GM18868 (cell line): ENCODE measurements at regions not wholly inside any gene's neighbourhood (a gene's known extent, or its start where the extent isn't known, plus 50 kb on each side); places are given as distances from the start of the nearest gene placed in this dataset.
A peak's percentile ranks its signal among the peaks of the same experiment; 100 is the strongest.
"Not testable (repeated sequence)": the region's sequence is repeated elsewhere in the genome, so short reads cannot be mapped to it uniquely, and the experiment has no call there.

Experiments used
- ATAC-seq: cut with Tn5 transposase; IDR thresholded peaks from one replicate; pipeline ENCODE4 v1.9.1; 2021; ENCODE audit warnings: mild to moderate bottlenecking, moderate library complexity; ENCODE audit not compliant: unreplicated experiment

GRCh38 chr3:95514260-95514659, 1300.1 kb upstream of the EPHA6 start:
- no peak for ATAC-seq

GRCh38 chr3:95521396-95521795, 1293.0 kb upstream of the EPHA6 start:
- no peak for ATAC-seq

- ATAC-seq, result no peak
Observed at GRCh38 chr3:95522449-95522848, 1291.9 kb upstream of the EPHA6 start.

GRCh38 chr3:95539950-95540483, 1274.4 kb upstream of the EPHA6 start:
- no peak for ATAC-seq

- ATAC-seq, result no peak
Observed at GRCh38 chr3:95565502-95565901, 1248.9 kb upstream of the EPHA6 start.

GRCh38 chr3:95567346-95567745, 1247.0 kb upstream of the EPHA6 start:
- ATAC-seq, result peak; percentile 89

- no peak for ATAC-seq
Observed at GRCh38 chr3:95586754-95587153, 1227.6 kb upstream of the EPHA6 start.

- ATAC-seq, result not testable (repeated sequence)
Observed at GRCh38 chr3:95587641-95588040, 1226.8 kb upstream of the EPHA6 start.

GRCh38 chr3:95588473-95588872, 1225.9 kb upstream of the EPHA6 start:
- ATAC-seq, result no peak

- ATAC-seq, result no peak
Observed at GRCh38 chr3:95595416-95596075, 1218.8 kb upstream of the EPHA6 start.

- ATAC-seq, result no peak
Observed at GRCh38 chr3:95607926-95608325, 1206.5 kb upstream of the EPHA6 start.

GRCh38 chr3:95609411-95609810, 1205.0 kb upstream of the EPHA6 start:
- ATAC-seq, result no peak

GRCh38 chr3:95612611-95613010, 1201.8 kb upstream of the EPHA6 start:
- ATAC-seq, result no peak

GRCh38 chr3:95613993-95614392, 1200.4 kb upstream of the EPHA6 start:
- ATAC-seq, result no peak

- no peak for ATAC-seq
Observed at GRCh38 chr3:95615592-95616310, 1198.6 kb upstream of the EPHA6 start.

- no peak for ATAC-seq
Observed at GRCh38 chr3:95626107-95626506, 1188.3 kb upstream of the EPHA6 start.

GRCh38 chr3:95627293-95627692, 1187.1 kb upstream of the EPHA6 start:
- no peak for ATAC-seq

- no peak for ATAC-seq
Observed at GRCh38 chr3:95627697-95628096, 1186.7 kb upstream of the EPHA6 start.

GRCh38 chr3:95629802-95630201, 1184.6 kb upstream of the EPHA6 start:
- ATAC-seq, result no peak

- no peak for ATAC-seq
Observed at GRCh38 chr3:95645291-95645690, 1169.1 kb upstream of the EPHA6 start.

GRCh38 chr3:95654570-95655362, 1159.6 kb upstream of the EPHA6 start:
- no peak for ATAC-seq
